ENCODE measurements at regions not wholly inside any gene's neighbourhood (a gene's known extent, or its start where the extent isn't known, plus 50 kb on each side); places are given as distances from the start of the nearest gene placed in this dataset.

- H3K4me3 ChIP-seq (ENCODE audit: low read depth, low read length), result no peak overlapping the region
- no peak for DNase-seq
- H3K36me3 ChIP-seq, result no peaks in the 10 kb centered on the region
- no peak overlapping the region for H3K27ac ChIP-seq
- peaks cover 83% of the 10 kb centered on the region for H3K27me3 ChIP-seq (ENCODE audit: insufficient read depth, low read depth, severe bottlenecking)
- no peaks in the 10 kb centered on the region for H3K9me3 ChIP-seq (ENCODE audit: severe bottlenecking)
- no peak for TF ChIP-seq CTCF (IDR thresholded peaks at IDR 0.05; ENCODE audit: low read depth, low read length)
Measured at GRCh38 chr18:45398448-45398847, 216.8 kb upstream of the SLC14A2 start.

GRCh38 chr18:45399146-45399545 lies 216.1 kb upstream of the SLC14A2 start:
- no peaks in the 10 kb centered on the region for H3K36me3 ChIP-seq
- no peak overlapping the region for H3K27ac ChIP-seq
- no peaks in the 10 kb centered on the region for H3K9me3 ChIP-seq (ENCODE audit: severe bottlenecking)
- no peak for DNase-seq
- no peak overlapping the region for H3K4me3 ChIP-seq (ENCODE audit: low read depth, low read length)
- H3K27me3 ChIP-seq (ENCODE audit: insufficient read depth, low read depth, severe bottlenecking), result peaks cover 80% of the 10 kb centered on the region
- no peak for TF ChIP-seq CTCF (IDR thresholded peaks at IDR 0.05; ENCODE audit: low read depth, low read length)

- no peak for DNase-seq
- Histone ChIP-seq H3K9me3 (ENCODE audit: severe bottlenecking) (no peaks in the 10 kb centered on the region), H3K27me3 (ENCODE audit: insufficient read depth, low read depth, severe bottlenecking) (peaks cover 85% of the 10 kb centered on the region), H3K36me3 (no peaks in the 10 kb centered on the region), H3K4me3 (ENCODE audit: low read depth, low read length) (no peak overlapping the region), H3K27ac (no peak overlapping the region)
- TF ChIP-seq CTCF (IDR thresholded peaks at IDR 0.05; ENCODE audit: low read depth, low read length), result no peak
Measured at GRCh38 chr18:45399643-45400042, 215.6 kb upstream of the SLC14A2 start.

GRCh38 chr18:45402485-45403056 lies 212.7 kb upstream of the SLC14A2 start:
- H3K4me3 ChIP-seq (ENCODE audit: low read depth, low read length), result no peak overlapping the region
- H3K27me3 ChIP-seq (ENCODE audit: insufficient read depth, low read depth, severe bottlenecking), result peaks cover 90% of the 10 kb centered on the region
- H3K36me3 ChIP-seq, result no peaks in the 10 kb centered on the region
- H3K27ac ChIP-seq, result no peak overlapping the region
- no peak for DNase-seq
- TF ChIP-seq CTCF (IDR thresholded peaks at IDR 0.05; ENCODE audit: low read depth, low read length), result no peak
- peaks cover 2% of the 10 kb centered on the region for H3K9me3 ChIP-seq (ENCODE audit: severe bottlenecking)

GRCh38 chr18:45403341-45404049 lies 211.8 kb upstream of the SLC14A2 start:
- TF ChIP-seq CTCF (IDR thresholded peaks at IDR 0.05; ENCODE audit: low read depth, low read length), result no peak
- Histone ChIP-seq H3K36me3 (no peaks in the 10 kb centered on the region), H3K27me3 (ENCODE audit: insufficient read depth, low read depth, severe bottlenecking) (peaks cover 92% of the 10 kb centered on the region), H3K27ac (no peak overlapping the region), H3K4me3 (ENCODE audit: low read depth, low read length) (no peak overlapping the region), H3K9me3 (ENCODE audit: severe bottlenecking) (peaks cover 2% of the 10 kb centered on the region)
- DNase-seq, result no peak

Measured in WERI-Rb-1 (cell line).